HG03108 (cell line): ENCODE measurements at regions not wholly inside any gene's neighbourhood (a gene's known extent, or its start where the extent isn't known, plus 50 kb on each side); places are given as distances from the start of the nearest gene placed in this dataset.
"Not testable (repeated sequence)": the region's sequence is repeated elsewhere in the genome, so short reads cannot be mapped to it uniquely, and the experiment has no call there.

ENCODE experiments used
- ATAC-seq: cut with Tn5 transposase; IDR thresholded peaks from one replicate; pipeline ENCODE4 v1.9.1; 2021; ENCODE audit warnings: moderate library complexity; ENCODE audit not compliant: unreplicated experiment

- ATAC-seq: no peak
Observed at GRCh38 chr10:53543410-53543809, 770.8 kb upstream of the MBL2 start.

- ATAC-seq: no peak
Observed at GRCh38 chr10:53537508-53537907, 764.9 kb upstream of the MBL2 start.

GRCh38 chr10:53536322-53536721 lies 763.7 kb upstream of the MBL2 start:
- ATAC-seq: no peak

GRCh38 chr10:53534428-53534827 lies 761.8 kb upstream of the MBL2 start:
- no peak for ATAC-seq

- ATAC-seq: no peak
Observed at GRCh38 chr10:53528974-53529373, 756.4 kb upstream of the MBL2 start.

GRCh38 chr10:53521046-53521445 lies 748.5 kb upstream of the MBL2 start:
- ATAC-seq: no peak

GRCh38 chr10:53508197-53508596 lies 735.6 kb upstream of the MBL2 start:
- ATAC-seq: no peak

- not testable (repeated sequence) for ATAC-seq
Observed at GRCh38 chr10:53504492-53504891, 731.9 kb upstream of the MBL2 start.

GRCh38 chr10:53491774-53492173 lies 719.2 kb upstream of the MBL2 start:
- no peak for ATAC-seq

- no peak for ATAC-seq
Observed at GRCh38 chr10:53490553-53490952, 718.0 kb upstream of the MBL2 start.

- no peak for ATAC-seq
Observed at GRCh38 chr10:53489335-53490182, 717.0 kb upstream of the MBL2 start.

- ATAC-seq: no peak
Observed at GRCh38 chr10:53487019-53487983, 714.7 kb upstream of the MBL2 start.

GRCh38 chr10:53485422-53485821 lies 712.8 kb upstream of the MBL2 start:
- not testable (repeated sequence) for ATAC-seq

GRCh38 chr10:53479365-53479764 lies 706.8 kb upstream of the MBL2 start:
- no peak for ATAC-seq

GRCh38 chr10:53477313-53477675 lies 704.7 kb upstream of the MBL2 start:
- no peak for ATAC-seq

- ATAC-seq: no peak
Observed at GRCh38 chr10:53476650-53477312, 704.2 kb upstream of the MBL2 start.

- ATAC-seq: no peak
Observed at GRCh38 chr10:53469383-53469782, 696.8 kb upstream of the MBL2 start.

- ATAC-seq: no peak
Observed at GRCh38 chr10:53463539-53463938, 691.0 kb upstream of the MBL2 start.

GRCh38 chr10:53458007-53458406 lies 685.4 kb upstream of the MBL2 start:
- ATAC-seq: no peak

- no peak for ATAC-seq
Observed at GRCh38 chr10:53453196-53453595, 680.6 kb upstream of the MBL2 start.

- no peak for ATAC-seq
Observed at GRCh38 chr10:53447576-53447975, 675.0 kb upstream of the MBL2 start.
